ENCODE measurements at regions not wholly inside any gene's neighbourhood (a gene's known extent, or its start where the extent isn't known, plus 50 kb on each side); places are given as distances from the start of the nearest gene placed in this dataset.
"Not testable (repeated sequence)": the region's sequence is repeated elsewhere in the genome, so short reads cannot be mapped to it uniquely, and the experiment has no call there.

- POLR2A ChIA-PET = no interaction called here
Measured at GRCh38 chr22:19658057-19658966, 56.0 kb upstream of the SEPTIN5 start.

GRCh38 chr22:19658967-19659804 is 55.1 kb upstream of the SEPTIN5 start:
- no peak for TF ChIP-seq SUZ12 (IDR thresholded peaks at IDR 0.05)
- no peak for TF ChIP-seq L3MBTL2 (conservative IDR thresholded peaks at IDR 0.05)
- no peak for TF ChIP-seq ELF4 (IDR thresholded peaks at IDR 0.05)
- TF ChIP-seq CTBP1 (IDR thresholded peaks at IDR 0.05; ENCODE audit: borderline replicate concordance) = no peak
- no peak for TF ChIP-seq ZNF384 (IDR thresholded peaks at IDR 0.05)
- no peak for TF ChIP-seq SP1 (IDR thresholded peaks at IDR 0.05)
- no peak for TF ChIP-seq LEF1 (IDR thresholded peaks at IDR 0.05; ENCODE audit: borderline replicate concordance)
- TF ChIP-seq, protein P1, sequence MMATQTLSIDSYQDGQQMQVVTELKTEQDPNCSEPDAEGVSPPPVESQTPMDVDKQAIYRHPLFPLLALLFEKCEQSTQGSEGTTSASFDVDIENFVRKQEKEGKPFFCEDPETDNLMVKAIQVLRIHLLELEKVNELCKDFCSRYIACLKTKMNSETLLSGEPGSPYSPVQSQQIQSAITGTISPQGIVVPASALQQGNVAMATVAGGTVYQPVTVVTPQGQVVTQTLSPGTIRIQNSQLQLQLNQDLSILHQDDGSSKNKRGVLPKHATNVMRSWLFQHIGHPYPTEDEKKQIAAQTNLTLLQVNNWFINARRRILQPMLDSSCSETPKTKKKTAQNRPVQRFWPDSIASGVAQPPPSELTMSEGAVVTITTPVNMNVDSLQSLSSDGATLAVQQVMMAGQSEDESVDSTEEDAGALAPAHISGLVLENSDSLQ (IDR thresholded peaks at IDR 0.05) = no peak
- TF ChIP-seq BHLHE40 (IDR thresholded peaks at IDR 0.05; ENCODE audit: borderline replicate concordance) = no peak
- no peak for TF ChIP-seq NFRKB (IDR thresholded peaks at IDR 0.05)
- TF ChIP-seq FOXA1 (IDR thresholded peaks at IDR 0.05) = no peak
- no peak for TF ChIP-seq ARNT (IDR thresholded peaks at IDR 0.05)
- no peak for TF ChIP-seq FOXK2 (IDR thresholded peaks at IDR 0.05)
- ChIA-PET POLR2A (no interaction called here), CTCF (no interaction called here)
- no peak for DNase-seq (ENCODE audit: extremely low spot score)

More at GRCh38 chr22:19658057-19658966, 56.0 kb upstream of the SEPTIN5 start:
- TF ChIP-seq BHLHE40 (IDR thresholded peaks at IDR 0.05; ENCODE audit: borderline replicate concordance) = no peak
- TF ChIP-seq FOXA1 (IDR thresholded peaks at IDR 0.05) = no peak
- no peak for TF ChIP-seq ZNF384 (IDR thresholded peaks at IDR 0.05)
- no peak for TF ChIP-seq LEF1 (IDR thresholded peaks at IDR 0.05; ENCODE audit: borderline replicate concordance)
- TF ChIP-seq FOXK2 (IDR thresholded peaks at IDR 0.05) = no peak
- no peak for TF ChIP-seq SUZ12 (IDR thresholded peaks at IDR 0.05)
- no peak for TF ChIP-seq L3MBTL2 (conservative IDR thresholded peaks at IDR 0.05)
- TF ChIP-seq CTBP1 (IDR thresholded peaks at IDR 0.05; ENCODE audit: borderline replicate concordance) = no peak
- CTCF ChIA-PET = no interaction called here
- DNase-seq (ENCODE audit: extremely low spot score) = no peak

- DNase-seq (ENCODE audit: extremely low spot score) = no peak
- ChIA-PET POLR2A (no interaction called here), CTCF (no interaction called here)
- TF ChIP-seq HDGF (IDR thresholded peaks at IDR 0.05; ENCODE audit: borderline replicate concordance) (no peak), L3MBTL2 (conservative IDR thresholded peaks at IDR 0.05) (no peak), FOXK2 (IDR thresholded peaks at IDR 0.05) (no peak), ELF4 (IDR thresholded peaks at IDR 0.05) (no peak), NFRKB (IDR thresholded peaks at IDR 0.05) (no peak), CTBP1 (IDR thresholded peaks at IDR 0.05; ENCODE audit: borderline replicate concordance) (no peak), SP1 (IDR thresholded peaks at IDR 0.05) (no peak), TARDBP (IDR thresholded peaks at IDR 0.05) (no peak), ZNF384 (IDR thresholded peaks at IDR 0.05) (no peak), LEF1 (IDR thresholded peaks at IDR 0.05; ENCODE audit: borderline replicate concordance) (no peak), FOXA1 (IDR thresholded peaks at IDR 0.05) (no peak), BHLHE40 (IDR thresholded peaks at IDR 0.05; ENCODE audit: borderline replicate concordance) (no peak), FOXM1 (IDR thresholded peaks at IDR 0.05; ENCODE audit: borderline replicate concordance) (no peak), SUZ12 (IDR thresholded peaks at IDR 0.05) (no peak), ARNT (IDR thresholded peaks at IDR 0.05) (no peak)
- TF ChIP-seq, protein P1 (IDR thresholded peaks at IDR 0.05) = no peak
Measured at GRCh38 chr22:19659805-19660345, 54.4 kb upstream of the SEPTIN5 start.

- CTCF ChIA-PET = interaction anchor here (0.6 to 1.7 kb wide), 2 partner anchors 12 to 19 kb away, joined by 4 to 10 read pairs; no protein-coding TSS in a partner anchor
- POLR2A ChIA-PET; DNase-seq (ENCODE audit: extremely low spot score): not testable (repeated sequence)
Measured at GRCh38 chr22:19660583-19660982, 53.7 kb upstream of the SEPTIN5 start.

- CTCF ChIA-PET = interaction anchor here (0.6 to 1.7 kb wide), 2 partner anchors 12 to 19 kb away, joined by 4 to 10 read pairs; no protein-coding TSS in a partner anchor
- POLR2A ChIA-PET = no interaction called here
- no peak for TF ChIP-seq HDGF (IDR thresholded peaks at IDR 0.05; ENCODE audit: borderline replicate concordance)
- TF ChIP-seq ARNT (IDR thresholded peaks at IDR 0.05) = no peak
- TF ChIP-seq SP1 (IDR thresholded peaks at IDR 0.05) = no peak
- no peak for TF ChIP-seq SUZ12 (IDR thresholded peaks at IDR 0.05)
- no peak for TF ChIP-seq ELF4 (IDR thresholded peaks at IDR 0.05)
- TF ChIP-seq TARDBP (IDR thresholded peaks at IDR 0.05) = no peak
- TF ChIP-seq FOXK2 (IDR thresholded peaks at IDR 0.05) = no peak
- no peak for TF ChIP-seq FOXA1 (IDR thresholded peaks at IDR 0.05)
- TF ChIP-seq, protein P1 (IDR thresholded peaks at IDR 0.05) = no peak
- no peak for TF ChIP-seq BHLHE40 (IDR thresholded peaks at IDR 0.05; ENCODE audit: borderline replicate concordance)
- no peak for TF ChIP-seq ZNF384 (IDR thresholded peaks at IDR 0.05)
- TF ChIP-seq FOXM1 (IDR thresholded peaks at IDR 0.05; ENCODE audit: borderline replicate concordance) = no peak
- no peak for TF ChIP-seq LEF1 (IDR thresholded peaks at IDR 0.05; ENCODE audit: borderline replicate concordance)
- DNase-seq (ENCODE audit: extremely low spot score) = no peak
Measured at GRCh38 chr22:19661156-19661555, 53.1 kb upstream of the SEPTIN5 start.

- CTCF ChIA-PET = interaction anchor here (0.6 to 1.7 kb wide), 2 partner anchors 7 to 18 kb away, joined by 4 to 10 read pairs; no protein-coding TSS in a partner anchor
- DNase-seq (ENCODE audit: extremely low spot score); POLR2A ChIA-PET: not testable (repeated sequence)
Measured at GRCh38 chr22:19662049-19662684, 52.1 kb upstream of the SEPTIN5 start.

Measured in HEK293T (cell line).